IMR-90 (cell line): ENCODE measurements at regions not wholly inside any gene's neighbourhood (a gene's known extent, or its start where the extent isn't known, plus 50 kb on each side); places are given as distances from the start of the nearest gene placed in this dataset.

Experiments
- ATAC-seq: fragments of 200-7000 bp; cut with Tn5 transposase; 2 replicates; pipeline ENCODE4 v1.9.1; 2020; ENCODE audit warnings: low read depth, mild to moderate bottlenecking, moderate library complexity
- BruUV-seq: library from RNA; stranded (reverse); fragments of 400-500 nt; replicated peaks from 2 replicates; lab custom pipeline; 2021; lab: Mats Ljungman, UMichigan
- CTCF ChIA-PET: fragments of 300-600 bp; formaldehyde crosslinking; extraction: SDS; loops from one replicate; lab custom pipeline; 2021; ENCODE audit warnings: antibody characterized with exemption; lab: Yijun Ruan, JAX
- POLR2A ChIA-PET: fragments of 300-600 bp; sonication (Branson Sonifier 250); formaldehyde crosslinking; loops from one replicate; lab custom pipeline; 2022; ENCODE audit warnings: antibody characterized with exemption; ENCODE audit not compliant: unreplicated experiment; lab: Charles Lee
- DNase-seq: peaks from one replicate; pipeline ENCODE4 v3.0.0; 2013
- H2AFZ ChIP-seq: replicated peaks from 2 replicates; pipeline ENCODE3; 2013; ENCODE audit warnings: low read length, mild to moderate bottlenecking; ENCODE audit not compliant: poor library complexity
- H2AK5ac ChIP-seq: 2 replicates; pipeline ENCODE4 v1.6.1; 2013; ENCODE audit warnings: low read depth, low read length, inconsistent platforms
- H2AK9ac ChIP-seq: replicated peaks from 2 replicates; pipeline ENCODE3; 2013; ENCODE audit warnings: mild to moderate bottlenecking, low read depth, low read length, moderate library complexity; ENCODE audit not compliant: poor library complexity
- H2BK120ac ChIP-seq: 2 replicates; pipeline ENCODE4 v1.6.1; 2013; ENCODE audit warnings: low read depth, low read length, inconsistent platforms
- H2BK15ac ChIP-seq: 3 replicates; pipeline ENCODE4 v1.6.1; 2013; ENCODE audit warnings: low read depth, low read length, inconsistent platforms
- H2BK20ac ChIP-seq: 2 replicates; pipeline ENCODE4 v1.6.1; 2013; ENCODE audit warnings: low read depth, mild to moderate bottlenecking, inconsistent platforms, low read length, moderate library complexity
- H2BK5ac ChIP-seq: 2 replicates; pipeline ENCODE4 v1.6.1; 2013; ENCODE audit warnings: mild to moderate bottlenecking, low read depth, low read length, inconsistent platforms; ENCODE audit not compliant: poor library complexity, severe bottlenecking
- H3K14ac ChIP-seq: replicated peaks from 2 replicates; pipeline ENCODE4 v1.6.1; 2013; ENCODE audit warnings: low read depth, low read length, inconsistent platforms
- H3K18ac ChIP-seq: 2 replicates; pipeline ENCODE4 v1.6.1; 2013; ENCODE audit warnings: low read depth, low read length, control low read depth
- H3K23ac ChIP-seq: 2 replicates; pipeline ENCODE4 v1.6.1; 2013; ENCODE audit warnings: low read depth, low read length, inconsistent platforms
- H3K27ac ChIP-seq: 2 replicates; pipeline ENCODE4 v1.5.1; 2013; ENCODE audit warnings: mild to moderate bottlenecking, control low read depth, low read length; ENCODE audit not compliant: insufficient read depth
- H3K27me3 ChIP-seq: 2 replicates; pipeline ENCODE4 v1.6.1; 2013; ENCODE audit warnings: low read length; ENCODE audit not compliant: control insufficient read depth, insufficient read depth
- H3K36me3 ChIP-seq: 2 replicates; pipeline ENCODE4 v1.6.1; 2013; ENCODE audit warnings: low read length, mixed read lengths; ENCODE audit not compliant: control insufficient read depth, insufficient read depth
- H3K4ac ChIP-seq: 2 replicates; pipeline ENCODE4 v1.6.1; 2013; ENCODE audit warnings: low read depth, low read length, inconsistent platforms
- H3K4me1 ChIP-seq: 2 replicates; pipeline ENCODE4 v1.6.1; 2013; ENCODE audit warnings: low read length, mixed read lengths; ENCODE audit not compliant: control insufficient read depth, insufficient read depth
- H3K4me2 ChIP-seq: 2 replicates; pipeline ENCODE4 v1.6.1; 2013; ENCODE audit warnings: low read depth, mild to moderate bottlenecking, control low read depth, low read length, moderate library complexity
- H3K4me3 ChIP-seq: 2 replicates; pipeline ENCODE4 v1.5.1; 2013; ENCODE audit warnings: low read depth, mild to moderate bottlenecking, control low read depth, low read length, moderate library complexity; ENCODE audit not compliant: insufficient read depth
- H3K56ac ChIP-seq: 2 replicates; pipeline ENCODE4 v1.6.1; 2013; ENCODE audit warnings: low read length, inconsistent platforms; ENCODE audit not compliant: insufficient read depth; ENCODE audit errors: extremely low read depth
- H3K79me1 ChIP-seq, 2 experiments: 2 replicates each; pipeline ENCODE4 v1.6.1; 2013; ENCODE audit warnings: low read length in 2 of 2, inconsistent platforms in 1 of 2, low read depth in 1 of 2
- H3K9ac ChIP-seq: 2 replicates; pipeline ENCODE4 v1.6.1; 2013; ENCODE audit warnings: low read depth, low read length, control low read depth
- H3K9me1 ChIP-seq: 2 replicates; pipeline ENCODE4 v1.6.1; 2013; ENCODE audit warnings: low read length, inconsistent platforms; ENCODE audit not compliant: insufficient read depth
- H3K9me3 ChIP-seq: 2 replicates; pipeline ENCODE4 v1.6.1; 2013; ENCODE audit warnings: low read length; ENCODE audit not compliant: control insufficient read depth, insufficient read depth
- H4K20me1 ChIP-seq: 2 replicates; pipeline ENCODE4 v1.6.1; 2013; ENCODE audit warnings: low read length, inconsistent platforms; ENCODE audit not compliant: insufficient read depth
- H4K5ac ChIP-seq: 2 replicates; pipeline ENCODE4 v1.6.1; 2013; ENCODE audit warnings: mild to moderate bottlenecking, low read depth, low read length, control low read depth
- H4K8ac ChIP-seq, 2 experiments: 2 replicates each; pipeline ENCODE4 v1.6.1; 2013; ENCODE audit warnings: low read depth in 2 of 2, low read length in 2 of 2, control low read depth in 1 of 2, inconsistent platforms in 1 of 2
- H4K91ac ChIP-seq: 2 replicates; pipeline ENCODE4 v1.6.1; 2013; ENCODE audit warnings: low read depth, low read length, inconsistent platforms; ENCODE audit not compliant: insufficient read depth
- BHLHE40 ChIP-seq: fragments of 150-350 bp; IDR thresholded peaks from 2 replicates; pipeline ENCODE4 v1.6.1; 2016; ENCODE audit warnings: mild to moderate bottlenecking, low read depth, low read length
- CEBPB ChIP-seq: IDR thresholded peaks from 2 replicates; pipeline ENCODE4 v1.6.1; 2012; ENCODE audit warnings: low read depth, low read length, improper control_type of control experiment
- CHD1 ChIP-seq: IDR thresholded peaks from 2 replicates; pipeline ENCODE4 v1.6.1; 2012; ENCODE audit warnings: low read depth, low read length, improper control_type of control experiment
- ELK1 ChIP-seq: fragments of 150-350 bp; IDR thresholded peaks from 2 replicates; pipeline ENCODE4 v1.6.1; 2016; ENCODE audit warnings: low read depth, mild to moderate bottlenecking, low read length, moderate library complexity, borderline replicate concordance
- FOS ChIP-seq: fragments of 150-350 bp; IDR thresholded peaks from 2 replicates; pipeline ENCODE4 v1.6.1; 2016; ENCODE audit warnings: low read depth, low read length
- MAFK ChIP-seq: IDR thresholded peaks from 2 replicates; pipeline ENCODE4 v1.6.1; 2012; ENCODE audit warnings: low read depth, low read length, improper control_type of control experiment
- MAZ ChIP-seq: IDR thresholded peaks from 2 replicates; pipeline ENCODE4 v1.6.1; 2012; ENCODE audit warnings: low read depth, mild to moderate bottlenecking, low read length, improper control_type of control experiment, moderate library complexity, borderline replicate concordance
- MXI1 ChIP-seq: IDR thresholded peaks from 2 replicates; pipeline ENCODE4 v1.6.1; 2012; ENCODE audit warnings: low read depth, mild to moderate bottlenecking, low read length, moderate library complexity, borderline replicate concordance
- NFE2L2 ChIP-seq: fragments of 150-350 bp; IDR thresholded peaks from 2 replicates; pipeline ENCODE4 v1.6.1; 2016; ENCODE audit warnings: low read depth, mild to moderate bottlenecking, low read length
- POLR2A ChIP-seq: IDR thresholded peaks from 2 replicates; pipeline ENCODE4 v1.6.1; 2012; ENCODE audit warnings: mild to moderate bottlenecking, low read depth, low read length
- RAD21 ChIP-seq: IDR thresholded peaks from 2 replicates; pipeline ENCODE4 v1.6.1; 2012; ENCODE audit warnings: low read length, improper control_type of control experiment
- RCOR1 ChIP-seq: IDR thresholded peaks from 2 replicates; pipeline ENCODE4 v1.6.1; 2012; ENCODE audit warnings: mild to moderate bottlenecking, low read length, improper control_type of control experiment; ENCODE audit not compliant: insufficient replicate concordance
- RFX5 ChIP-seq: IDR thresholded peaks from 2 replicates; pipeline ENCODE4 v1.8.0; 2012; ENCODE audit warnings: low read depth, mild to moderate bottlenecking, low read length, moderate library complexity
- SMC3 ChIP-seq: fragments of 150-350 bp; IDR thresholded peaks from 2 replicates; pipeline ENCODE4 v1.6.1; 2016; ENCODE audit warnings: low read depth, mild to moderate bottlenecking, antibody characterized with exemption, low read length, moderate library complexity
- USF2 ChIP-seq: fragments of 150-350 bp; IDR thresholded peaks from 2 replicates; pipeline ENCODE4 v1.6.1; 2017; ENCODE audit warnings: mild to moderate bottlenecking, antibody characterized with exemption, low read length, low read depth
- WGBS, 2 experiments: methylation state at CpG; one replicate each; pipeline versions ENCODE4 v1.1.5 to v1.1.7; 2013; ENCODE audit warnings: missing lambda C conversion rate in 2 of 2; ENCODE audit not compliant: insufficient read length in 1 of 2; ENCODE audit errors: extremely low coverage in 2 of 2; 5-methylcytosine and 5-hydroxymethylcytosine counted together
- dilution Hi-C: fragments of 300-500 bp; cut with HindIII; formaldehyde crosslinking; loops from one replicate; pipeline ENCODE4 v1.14.3; 2018; ENCODE audit warnings: low sequenced_read_pairs; ENCODE audit not compliant: unreplicated experiment
- in situ Hi-C: fragments of 300-500 bp; cut with MboI; formaldehyde crosslinking; loops from 3 replicates; pipeline ENCODE4 v1.14.3; 2019; ENCODE audit warnings: low sequenced_read_pairs, inconsistent platforms, mixed read lengths
- intact Hi-C: fragments of 100-400 bp; cut with micrococcal nuclease; formaldehyde crosslinking; loops from 2 replicates; pipeline ENCODE4 v1.10.0; 2022
- TF ChIP-seq, protein P1 (sequence below): conservative IDR thresholded peaks from 2 replicates; pipeline ENCODE4 v1.5.1; 2012; ENCODE audit warnings: mild to moderate bottlenecking, low read depth, low read length, improper control_type of control experiment

GRCh38 chr12:74620921-74621320 lies 83.3 kb downstream of the ATXN7L3B start:
- H2BK5ac ChIP-seq, result no peak overlapping the region
- no peak overlapping the region for H3K56ac ChIP-seq
- H2AK9ac ChIP-seq, result no peak overlapping the region
- no peak overlapping the region for H4K91ac ChIP-seq
- no peaks in the 10 kb centered on the region for H3K9me1 ChIP-seq
- no peaks in the 10 kb centered on the region for H3K4me1 ChIP-seq
- H3K18ac ChIP-seq, result no peak overlapping the region
- no peak overlapping the region for H4K5ac ChIP-seq
- no peak overlapping the region for H3K23ac ChIP-seq
- H4K20me1 ChIP-seq, result no peaks in the 10 kb centered on the region
- 0% methylated on average over 1 of the region's 2 CpGs; no CpG with 5 or more reads in 1 of the 2 experiments for WGBS, 2 experiments
- H2AK5ac ChIP-seq, result no peak overlapping the region
- POLR2A ChIA-PET, result no interaction called here
- no peaks in the 10 kb centered on the region for H3K36me3 ChIP-seq
- no peak overlapping the region for H3K4me2 ChIP-seq
- H3K14ac ChIP-seq, result no peak overlapping the region
- no peak overlapping the region for H4K8ac ChIP-seq
- in situ Hi-C loops (no loop called here), dilution Hi-C loops (no loop called here), intact Hi-C loops (no loop called here)
- no peak overlapping the region for H3K9ac ChIP-seq
- H3K4me3 ChIP-seq, result no peak overlapping the region
- H3K79me1 ChIP-seq, result no peaks in the 10 kb centered on the region
- H2BK120ac ChIP-seq, result no peak overlapping the region
- ATAC-seq (no peak), DNase-seq (no peak)
- H2AFZ ChIP-seq, result no peak overlapping the region
- no peak overlapping the region for H3K4ac ChIP-seq
- TF ChIP-seq CEBPB (no peak), MXI1 (no peak), RFX5 (no peak), FOS (no peak), ELK1 (no peak), SMC3 (no peak), RCOR1 (no peak), USF2 (no peak), POLR2A (no peak), RAD21 (no peak), BHLHE40 (no peak), MAFK (no peak), CHD1 (no peak), MAZ (no peak), NFE2L2 (no peak)
- TF ChIP-seq, protein P1, sequence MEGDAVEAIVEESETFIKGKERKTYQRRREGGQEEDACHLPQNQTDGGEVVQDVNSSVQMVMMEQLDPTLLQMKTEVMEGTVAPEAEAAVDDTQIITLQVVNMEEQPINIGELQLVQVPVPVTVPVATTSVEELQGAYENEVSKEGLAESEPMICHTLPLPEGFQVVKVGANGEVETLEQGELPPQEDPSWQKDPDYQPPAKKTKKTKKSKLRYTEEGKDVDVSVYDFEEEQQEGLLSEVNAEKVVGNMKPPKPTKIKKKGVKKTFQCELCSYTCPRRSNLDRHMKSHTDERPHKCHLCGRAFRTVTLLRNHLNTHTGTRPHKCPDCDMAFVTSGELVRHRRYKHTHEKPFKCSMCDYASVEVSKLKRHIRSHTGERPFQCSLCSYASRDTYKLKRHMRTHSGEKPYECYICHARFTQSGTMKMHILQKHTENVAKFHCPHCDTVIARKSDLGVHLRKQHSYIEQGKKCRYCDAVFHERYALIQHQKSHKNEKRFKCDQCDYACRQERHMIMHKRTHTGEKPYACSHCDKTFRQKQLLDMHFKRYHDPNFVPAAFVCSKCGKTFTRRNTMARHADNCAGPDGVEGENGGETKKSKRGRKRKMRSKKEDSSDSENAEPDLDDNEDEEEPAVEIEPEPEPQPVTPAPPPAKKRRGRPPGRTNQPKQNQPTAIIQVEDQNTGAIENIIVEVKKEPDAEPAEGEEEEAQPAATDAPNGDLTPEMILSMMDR, result no peak
- no peaks in the 10 kb centered on the region for H3K27me3 ChIP-seq
- no peak overlapping the region for H2BK20ac ChIP-seq
- no peak overlapping the region for H2BK15ac ChIP-seq
- CTCF ChIA-PET, result no interaction called here
- H3K27ac ChIP-seq, result no peak overlapping the region
- no TSS peak for BruUV-seq
- H3K9me3 ChIP-seq, result no peaks in the 10 kb centered on the region
